K562 (cell line): ENCODE measurements at regions not wholly inside any gene's neighbourhood (a gene's known extent, or its start where the extent isn't known, plus 50 kb on each side); places are given as distances from the start of the nearest gene placed in this dataset.
A peak's percentile ranks its signal among the peaks of the same experiment; 100 is the strongest.

Source experiments
- ATAC-seq: fragments of 200-7000 bp; cut with Tn5 transposase; 3 replicates; pipeline ENCODE4 v1.9.1; 2020; ENCODE audit warnings: moderate library complexity
- BruUV-seq: library from RNA; stranded (reverse); fragments of 400-500 nt; replicated peaks from 2 replicates; lab custom pipeline; 2021; lab: Mats Ljungman, UMichigan
- CTCF ChIA-PET: fragments of 300-600 bp; formaldehyde crosslinking; extraction: SDS; loops from one replicate; lab custom pipeline; 2021; ENCODE audit warnings: low intra/inter-chr PET ratio; lab: Yijun Ruan, JAX
- POLR2A ChIA-PET: fragments of 300-600, 350-650 bp; sonication (Branson Sonifier 250); formaldehyde crosslinking; extraction: SDS; loops from one replicate; lab custom pipeline; 2021; ENCODE audit warnings: antibody characterized with exemption, inconsistent platforms; lab: Yijun Ruan, JAX
- DNase-seq, 4 experiments: peaks; one replicate each; pipeline versions ENCODE4 v3.0.0 to v3.0.0-alpha.2; 2011 to 2018; ENCODE audit warnings: low spot score in 3 of 4, mixed read lengths in 3 of 4; ENCODE audit errors: extremely low read depth in 1 of 4
- FAIRE-seq: peaks from 2 replicates; lab custom pipeline; 2011; peaks lifted over from hg19 to GRCh38; lab: Jason Lieb, UNC
- H2AFZ ChIP-seq: 2 replicates; pipeline ENCODE4 v1.6.0; 2011; ENCODE audit warnings: low read depth, low read length, control low read depth, inconsistent platforms
- H3K27ac ChIP-seq: fragments of 200-600 bp; 3 replicates; pipeline ENCODE4 v1.8.0; 2011; ENCODE audit warnings: low read depth, mild to moderate bottlenecking, control low read depth, inconsistent platforms, low read length, moderate library complexity, mixed read lengths; ENCODE audit errors: extremely low read depth
- H3K27me3 ChIP-seq, 2 experiments: fragments of 300-600 bp in 1 of 2; 2 replicates in 1 of 2; 3 replicates in 1 of 2; pipeline versions ENCODE4 v1.6.0 to v1.8.0; 2011; ENCODE audit warnings: inconsistent platforms in 2 of 2, low read length in 2 of 2, mild to moderate bottlenecking in 1 of 2, mixed read lengths in 1 of 2, moderate library complexity in 1 of 2; ENCODE audit not compliant: control insufficient read depth in 2 of 2, insufficient read depth in 2 of 2
- H3K36me3 ChIP-seq: fragments of 300-600 bp; 3 replicates; pipeline ENCODE4 v1.8.0; 2011; ENCODE audit warnings: mild to moderate bottlenecking, low read length, inconsistent platforms; ENCODE audit not compliant: control insufficient read depth, insufficient read depth
- H3K4me1 ChIP-seq, 2 experiments: fragments of 200-600 bp in 1 of 2; replicated peaks in 1 of 2; 2 replicates in 1 of 2; 3 replicates in 1 of 2; pipeline versions ENCODE4 v1.5.1 to v1.8.0; 2011; ENCODE audit warnings: inconsistent platforms in 2 of 2, low read length in 2 of 2, mild to moderate bottlenecking in 1 of 2, mixed read lengths in 1 of 2, moderate library complexity in 1 of 2; ENCODE audit not compliant: control insufficient read depth in 2 of 2, insufficient read depth in 2 of 2
- H3K4me2 ChIP-seq: 2 replicates; pipeline ENCODE4 v1.6.1; 2011; ENCODE audit warnings: low read length, control low read depth, inconsistent platforms, mixed read lengths; ENCODE audit not compliant: insufficient read depth
- H3K4me3 ChIP-seq: fragments of 200-600 bp; sonication (generic), shearing (Covaris generic); 2 replicates; pipeline ENCODE4 v1.5.1; 2016; ENCODE audit warnings: control low read depth, inconsistent platforms
- H3K79me2 ChIP-seq: fragments of 200-600 bp; 3 replicates; pipeline ENCODE4 v1.8.0; 2011; ENCODE audit warnings: low read length, inconsistent platforms; ENCODE audit not compliant: control insufficient read depth, insufficient read depth
- H3K9ac ChIP-seq, 2 experiments: 2 replicates each; pipeline versions ENCODE4 v1.6.0 to v1.6.1; 2011; ENCODE audit warnings: low read depth in 2 of 2, low read length in 2 of 2, control low read depth in 1 of 2, inconsistent platforms in 1 of 2, mild to moderate bottlenecking in 1 of 2, mixed read lengths in 1 of 2; ENCODE audit not compliant: insufficient read depth in 1 of 2
- H3K9me1 ChIP-seq: one replicate; pipeline ENCODE4 v1.6.0; 2011; ENCODE audit warnings: inconsistent platforms, mild to moderate bottlenecking, low read length, moderate library complexity; ENCODE audit not compliant: control insufficient read depth, insufficient read depth
- H3K9me3 ChIP-seq: replicated peaks from 2 replicates; pipeline ENCODE4 v1.5.1; 2011; ENCODE audit warnings: low read depth, low read length, inconsistent platforms; ENCODE audit not compliant: control insufficient read depth, insufficient read depth
- H4K20me1 ChIP-seq: replicated peaks from 2 replicates; pipeline ENCODE4 v1.6.1; 2011; ENCODE audit warnings: low read length, inconsistent platforms, mixed read lengths; ENCODE audit not compliant: control insufficient read depth, insufficient read depth
- CBX8 ChIP-seq: fragments of 200-600 bp; sonication (generic); IDR thresholded peaks from 2 replicates; pipeline ENCODE4 v1.6.1; 2012; ENCODE audit warnings: borderline replicate concordance, mixed run types, low read depth, mild to moderate bottlenecking, moderate library complexity, mixed read lengths, low read length, control low read depth, inconsistent platforms; ENCODE audit not compliant: poor library complexity, severe bottlenecking; ENCODE audit errors: extremely low read depth
- CEBPB ChIP-seq: fragments of 450-650 bp; IDR thresholded peaks from 2 replicates; pipeline ENCODE4 v1.6.1; 2016; ENCODE audit warnings: missing genetic modification characterization, missing compliant biosample characterization
- IRF9 ChIP-seq: fragments of 450-650 bp; IDR thresholded peaks from 2 replicates; pipeline ENCODE4 v1.6.1; 2016; ENCODE audit warnings: missing biosample characterization, missing genetic modification characterization
- TCF7 ChIP-seq: sonication (generic); IDR thresholded peaks from 2 replicates; pipeline ENCODE4 v1.6.1; 2016; ENCODE audit warnings: antibody characterized with exemption, borderline replicate concordance
- TOE1 ChIP-seq, 2 experiments: fragments of 450-650 bp in 1 of 2; sonication (generic) in 1 of 2; formaldehyde crosslinking in 1 of 2; IDR thresholded peaks; 2 replicates each; pipeline versions ENCODE4 v1.7.1 to v1.8.0; 2016 to 2022; ENCODE audit warnings: borderline replicate concordance in 2 of 2, mild to moderate bottlenecking in 2 of 2, antibody characterized with exemption in 1 of 2, inconsistent platforms in 1 of 2, low read depth in 1 of 2, missing genetic modification reagents in 1 of 2, moderate library complexity in 1 of 2
- ZNF124 ChIP-seq: sonication (generic); formaldehyde crosslinking; IDR thresholded peaks from 2 replicates; pipeline ENCODE4 v1.8.1; 2022; ENCODE audit warnings: missing genetic modification reagents
- ZNF165 ChIP-seq: fragments of 250-450 bp; sonication (Bioruptor Pico); IDR thresholded peaks from 2 replicates; pipeline ENCODE4 v1.4.0; 2020; ENCODE audit warnings: borderline replicate concordance
- WGBS: fragments of 100-300 bp; shearing (Covaris generic); methylation state at CpG from one replicate; pipeline ENCODE4 v1.1.6; 2016; ENCODE audit warnings: low coverage, mixed read lengths; ENCODE audit not compliant: insufficient coverage; ENCODE audit errors: missing lambda C conversion rate; 5-methylcytosine and 5-hydroxymethylcytosine counted together
- in situ Hi-C: fragments of 300-500 bp; cut with MboI; formaldehyde crosslinking; loops from 4 replicates; pipeline ENCODE4 v1.15.0; 2018; ENCODE audit warnings: inconsistent platforms, mixed read lengths
- intact Hi-C: fragments of 100-400 bp; cut with micrococcal nuclease; formaldehyde crosslinking; loops from 2 replicates; pipeline ENCODE4 v1.14.2; 2022

DNA sequence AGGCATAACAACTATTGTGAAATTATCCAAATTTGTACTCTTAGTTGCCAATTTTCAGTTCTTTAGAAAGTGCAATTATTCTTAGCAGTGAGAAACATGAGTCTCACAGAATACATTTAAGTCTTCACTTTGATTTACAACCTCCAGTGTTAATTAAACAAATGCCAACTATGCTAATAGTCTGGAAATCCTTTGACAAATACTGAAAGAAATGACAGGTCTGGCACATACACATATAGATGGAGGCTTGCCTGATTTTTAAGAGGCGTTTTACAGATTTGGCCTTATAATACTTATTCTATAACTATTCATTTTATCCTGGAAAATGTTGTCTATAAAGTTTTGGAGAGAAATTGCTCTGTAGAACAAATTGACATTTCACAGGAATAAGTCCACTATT is 320.1 kb downstream of the TRIML1 start (continued):
- TF ChIP-seq TOE1 (IDR thresholded peaks at IDR 0.05; ENCODE audit: borderline replicate concordance) (no peak), TOE1 (CRISPR knock-in tag; IDR thresholded peaks at IDR 0.05; ENCODE audit: borderline replicate concordance, low read depth) (no peak), IRF9 (tag) (no peak), CBX8 (no peak), CEBPB (no peak)

GRCh38 chr4:188463909-188464308 is 324.7 kb downstream of the TRIML1 start:
- H3K4me1 ChIP-seq: no peaks in the 10 kb centered on the region
- H3K79me2 ChIP-seq: no peaks in the 10 kb centered on the region
- no TSS peak for BruUV-seq
- DNase-seq (no peak), FAIRE-seq (no peak), ATAC-seq (no peak)
- no peaks in the 10 kb centered on the region for H3K36me3 ChIP-seq
- H2AFZ ChIP-seq: no peak overlapping the region
- POLR2A ChIA-PET: no interaction called here
- no peak overlapping the region for H3K27ac ChIP-seq
- CTCF ChIA-PET: no interaction called here
- no peak overlapping the region for H3K4me2 ChIP-seq
- intact Hi-C loops (no loop called here), in situ Hi-C loops (no loop called here)
- no peak overlapping the region for H3K4me3 ChIP-seq
- H3K9me1 ChIP-seq: no peaks in the 10 kb centered on the region
- no peaks in the 10 kb centered on the region for H4K20me1 ChIP-seq
- no peaks in the 10 kb centered on the region for H3K27me3 ChIP-seq
- TF ChIP-seq ZNF165 (CRISPR knock-in tag) (no peak), ZNF124 (CRISPR knock-in tag) (peak; percentile 95; the same call in 1 of the 2 replicates), TCF7 (no peak)
- H3K9ac ChIP-seq: no peak overlapping the region
- WGBS: 0% methylated on average over 2 of the region's 2 CpGs
- 0 out of 2 replicates have a peak, but pooled peaks cover 2% of the 10 kb centered on the region for H3K9me3 ChIP-seq
